ENCODE measurements at regions not wholly inside any gene's neighbourhood (a gene's known extent, or its start where the extent isn't known, plus 50 kb on each side); places are given as distances from the start of the nearest gene placed in this dataset.

GRCh38 chr3:159845737-159846136, 142.9 kb upstream of the IL12A start:
- Histone ChIP-seq H4K20me1 (ENCODE audit: insufficient read depth) (no peaks in the 10 kb centered on the region), H3K27me3 (ENCODE audit: insufficient read depth, low read length) (no peaks in the 10 kb centered on the region), H3K9me2 (ENCODE audit: insufficient read depth) (no peaks in the 10 kb centered on the region), H3K9ac (ENCODE audit: low read length) (no peak overlapping the region), H3K36me3 (ENCODE audit: control insufficient read depth in 1 of 2, insufficient read depth in 2 of 2, low read length in 2 of 2) (no peaks in the 10 kb centered on the region), H3K4me3 (replicated peaks in 1 of 2; ENCODE audit: low read depth in 1 of 2, low read length in 2 of 2) (no peak overlapping the region), H3K9me3 (ENCODE audit: control insufficient read depth in 1 of 2, insufficient read depth in 1 of 2, low read depth in 1 of 2, low read length in 2 of 2) (no peaks in the 10 kb centered on the region), H3K27ac (ENCODE audit: low read depth, low read length) (no peak overlapping the region), H2AFZ (ENCODE audit: low read depth, low read length, poor library complexity, severe bottlenecking) (no peak overlapping the region), H3K79me2 (ENCODE audit: insufficient read depth, low read length) (no peaks in the 10 kb centered on the region; the same call in 1 of the 2 replicates), H3K4me1 (ENCODE audit: control insufficient read depth in 1 of 2, insufficient read depth in 2 of 2, low read length in 2 of 2) (no peaks in the 10 kb centered on the region), H3K4me2 (ENCODE audit: low read length) (no peak overlapping the region)
- ATAC-seq (no peak), DNase-seq (ENCODE audit: low read depth, low spot score) (no peak)
- CTCF ChIA-PET = no interaction called here
- no TSS peak for BruUV-seq (replicated peaks)
- RAD21 ChIA-PET (ENCODE audit: low non-redundant PET in 1 of 2, low total read pairs in 2 of 2, uncharacterized antibody in 2 of 2, unreplicated experiment in 2 of 2) = no interaction called here
- intact Hi-C loops (cut with micrococcal nuclease) = no loop called here
- TF ChIP-seq POLR2A (IDR thresholded peaks at IDR 0.05; ENCODE audit: borderline replicate concordance, extremely low read depth, insufficient read depth, insufficient read length) (no peak), ZNF274 (IDR thresholded peaks at IDR 0.05; ENCODE audit: low read depth, low read length) (no peak), SP1 (IDR thresholded peaks at IDR 0.05; ENCODE audit: low read depth) (no peak), MAX (IDR thresholded peaks at IDR 0.05) (no peak), ZBTB33 (IDR thresholded peaks at IDR 0.05; ENCODE audit: extremely low read depth, insufficient replicate concordance, low read length) (no peak), RAD21 (IDR thresholded peaks at IDR 0.05; ENCODE audit: low read depth) (no peak)
- POLR2A ChIA-PET = no interaction called here

- H3K9me3 ChIP-seq (ENCODE audit: control insufficient read depth in 1 of 2, insufficient read depth in 1 of 2, low read depth in 1 of 2, low read length in 2 of 2) = no peaks in the 10 kb centered on the region
- H3K4me2 ChIP-seq (ENCODE audit: low read length) = no peak overlapping the region
- BruUV-seq (replicated peaks) = no TSS peak
- ChIA-PET CTCF (no interaction called here), POLR2A (no interaction called here), RAD21 (ENCODE audit: low non-redundant PET in 1 of 2, low total read pairs in 2 of 2, uncharacterized antibody in 2 of 2, unreplicated experiment in 2 of 2) (no interaction called here)
- ATAC-seq = no peak
- no peaks in the 10 kb centered on the region for H3K36me3 ChIP-seq (ENCODE audit: control insufficient read depth in 1 of 2, insufficient read depth in 2 of 2, low read length in 2 of 2)
- no peaks in the 10 kb centered on the region for H3K4me1 ChIP-seq (ENCODE audit: control insufficient read depth in 1 of 2, insufficient read depth in 2 of 2, low read length in 2 of 2)
- no peak overlapping the region for H3K27ac ChIP-seq (ENCODE audit: low read depth, low read length)
- H3K27me3 ChIP-seq (ENCODE audit: insufficient read depth, low read length) = no peaks in the 10 kb centered on the region
- H3K9me2 ChIP-seq (ENCODE audit: insufficient read depth) = no peaks in the 10 kb centered on the region
- no peak overlapping the region for H2AFZ ChIP-seq (ENCODE audit: low read depth, low read length, poor library complexity, severe bottlenecking)
- no peak overlapping the region for H3K4me3 ChIP-seq (replicated peaks in 1 of 2; ENCODE audit: low read depth in 1 of 2, low read length in 2 of 2)
- intact Hi-C loops (cut with micrococcal nuclease) = no loop called here
- no peak for DNase-seq (ENCODE audit: low read depth, low spot score)
- H4K20me1 ChIP-seq (ENCODE audit: insufficient read depth) = no peaks in the 10 kb centered on the region
- H3K79me2 ChIP-seq (ENCODE audit: insufficient read depth, low read length) = no peaks in the 10 kb centered on the region; the same call in 1 of the 2 replicates
- H3K9ac ChIP-seq (ENCODE audit: low read length) = no peak overlapping the region
- TF ChIP-seq ZBTB33 (IDR thresholded peaks at IDR 0.05; ENCODE audit: extremely low read depth, insufficient replicate concordance, low read length) = no peak
- no peak for TF ChIP-seq POLR2AphosphoS5 (IDR thresholded peaks at IDR 0.05; ENCODE audit: low read depth, low read length)
- TF ChIP-seq EGR1 (IDR thresholded peaks at IDR 0.05; ENCODE audit: low read depth) = no peak
- no peak for TF ChIP-seq MAX (IDR thresholded peaks at IDR 0.05)
- no peak for TF ChIP-seq ELF1 (IDR thresholded peaks at IDR 0.05; ENCODE audit: borderline replicate concordance, low read depth)
- TF ChIP-seq RAD21 (IDR thresholded peaks at IDR 0.05; ENCODE audit: low read depth) = no peak
- TF ChIP-seq TCF7L2 (IDR thresholded peaks at IDR 0.05; ENCODE audit: borderline replicate concordance, extremely low read depth, insufficient read depth, insufficient read length) = no peak
- TF ChIP-seq ZFX (IDR thresholded peaks at IDR 0.05) = no peak
- TF ChIP-seq FOSL1 (IDR thresholded peaks at IDR 0.05; ENCODE audit: low read depth) = no peak
These were observed 142.4 kb upstream of the IL12A start for GRCh38 chr3:159846255-159846654.

Data from HCT116 (cell line).